NCI-H2029 treated with DMSO at 0.1 percent for 48 hours (cell line): ENCODE measurements at regions not wholly inside any gene's neighbourhood (a gene's known extent, or its start where the extent isn't known, plus 50 kb on each side); places are given as distances from the start of the nearest gene placed in this dataset.
"Not testable (repeated sequence)": the region's sequence is repeated elsewhere in the genome, so short reads cannot be mapped to it uniquely, and the experiment has no call there.

Experiments
- DNase-seq: peaks from one replicate; lab custom pipeline; 2025; lab: John Stamatoyannopoulos, UW

GRCh38 chr6:168825226-168826077 is 384.5 kb downstream of the SMOC2 start:
- no peak for DNase-seq

GRCh38 chr6:168823397-168824212 is 382.6 kb downstream of the SMOC2 start:
- DNase-seq: no peak

GRCh38 chr6:168822376-168822775 is 381.4 kb downstream of the SMOC2 start:
- DNase-seq: no peak

- DNase-seq: no peak
These were observed 378.6 kb downstream of the SMOC2 start for GRCh38 chr6:168819546-168819945.

GRCh38 chr6:168817558-168818159 is 376.7 kb downstream of the SMOC2 start:
- DNase-seq: no peak

GRCh38 chr6:168815229-168815628 is 374.2 kb downstream of the SMOC2 start:
- no peak for DNase-seq

- no peak for DNase-seq
These were observed 367.2 kb downstream of the SMOC2 start for GRCh38 chr6:168808232-168808631.

GRCh38 chr6:168804331-168804730 is 363.3 kb downstream of the SMOC2 start:
- DNase-seq: no peak

GRCh38 chr6:168803874-168804273 is 362.9 kb downstream of the SMOC2 start:
- no peak for DNase-seq

- DNase-seq: no peak
These were observed 358.1 kb downstream of the SMOC2 start for GRCh38 chr6:168799067-168799466.

- DNase-seq: no peak
These were observed 355.1 kb downstream of the SMOC2 start for GRCh38 chr6:168796106-168796505.

- not testable (repeated sequence) for DNase-seq
These were observed 354.6 kb downstream of the SMOC2 start for GRCh38 chr6:168795611-168796010.

- no peak for DNase-seq
These were observed 353.5 kb downstream of the SMOC2 start for GRCh38 chr6:168794491-168794890.

- DNase-seq: no peak
These were observed 352.7 kb downstream of the SMOC2 start for GRCh38 chr6:168793649-168794048.

GRCh38 chr6:168791917-168792316 is 350.9 kb downstream of the SMOC2 start:
- DNase-seq: no peak

- DNase-seq: no peak
These were observed 348.7 kb downstream of the SMOC2 start for GRCh38 chr6:168789699-168790098.

- no peak for DNase-seq
These were observed 344.9 kb downstream of the SMOC2 start for GRCh38 chr6:168785720-168786511.

- no peak for DNase-seq
These were observed 343.4 kb downstream of the SMOC2 start for GRCh38 chr6:168784426-168784825.

GRCh38 chr6:168783720-168784119 is 342.7 kb downstream of the SMOC2 start:
- no peak for DNase-seq

- no peak for DNase-seq
These were observed 341.3 kb downstream of the SMOC2 start for GRCh38 chr6:168782187-168782751.

- no peak for DNase-seq
These were observed 337.2 kb downstream of the SMOC2 start for GRCh38 chr6:168778201-168778600.

- DNase-seq: no peak
These were observed 333.4 kb downstream of the SMOC2 start for GRCh38 chr6:168774381-168774780.
